HepG2 (cell line): ENCODE measurements at regions not wholly inside any gene's neighbourhood (a gene's known extent, or its start where the extent isn't known, plus 50 kb on each side); places are given as distances from the start of the nearest gene placed in this dataset.

ENCODE experiments used
- FOXM1 ChIP-seq: sonication (generic); formaldehyde crosslinking; IDR thresholded peaks from 2 replicates; pipeline ENCODE4 v1.5.0; 2020; ENCODE audit warnings: missing genetic modification reagents
- GLI4 ChIP-seq: sonication (generic); formaldehyde crosslinking; IDR thresholded peaks from 2 replicates; pipeline ENCODE4 v1.5.1; 2020; ENCODE audit warnings: missing genetic modification reagents, mild to moderate bottlenecking, moderate library complexity, borderline replicate concordance
- ZNF274 ChIP-seq: sonication (generic); formaldehyde crosslinking; IDR thresholded peaks from 2 replicates; pipeline ENCODE4 v1.5.1; 2020; ENCODE audit warnings: mild to moderate bottlenecking, missing genetic modification reagents
- ZNF331 ChIP-seq: sonication (generic); formaldehyde crosslinking; IDR thresholded peaks from 2 replicates; pipeline ENCODE4 v1.4.0; 2020; ENCODE audit warnings: missing genetic modification reagents

- TF ChIP-seq ZNF331 (CRISPR knock-in tag) (no peak), ZNF274 (CRISPR knock-in tag) (no peak), GLI4 (no peak), FOXM1 (no peak)
Measured at GRCh38 chrX:39862963-39863362, 234.8 kb downstream of the BCOR start.
